Stimulated activated CD4-positive, alpha-beta T cell treated with anti-CD3 and anti-CD28 coated beads, Interleukin-15, amount 100 ng/mL, for 48 hours (primary cell): ENCODE measurements at regions not wholly inside any gene's neighbourhood (a gene's known extent, or its start where the extent isn't known, plus 50 kb on each side); places are given as distances from the start of the nearest gene placed in this dataset.
"Not testable (repeated sequence)": the region's sequence is repeated elsewhere in the genome, so short reads cannot be mapped to it uniquely, and the experiment has no call there.

Source experiments
- DNase-seq, 2 donors: peaks; one replicate each; pipeline ENCODE4 v3.0.0-alpha.2; 2020; ENCODE audit warnings: low read depth in 2 of 2

DNA sequence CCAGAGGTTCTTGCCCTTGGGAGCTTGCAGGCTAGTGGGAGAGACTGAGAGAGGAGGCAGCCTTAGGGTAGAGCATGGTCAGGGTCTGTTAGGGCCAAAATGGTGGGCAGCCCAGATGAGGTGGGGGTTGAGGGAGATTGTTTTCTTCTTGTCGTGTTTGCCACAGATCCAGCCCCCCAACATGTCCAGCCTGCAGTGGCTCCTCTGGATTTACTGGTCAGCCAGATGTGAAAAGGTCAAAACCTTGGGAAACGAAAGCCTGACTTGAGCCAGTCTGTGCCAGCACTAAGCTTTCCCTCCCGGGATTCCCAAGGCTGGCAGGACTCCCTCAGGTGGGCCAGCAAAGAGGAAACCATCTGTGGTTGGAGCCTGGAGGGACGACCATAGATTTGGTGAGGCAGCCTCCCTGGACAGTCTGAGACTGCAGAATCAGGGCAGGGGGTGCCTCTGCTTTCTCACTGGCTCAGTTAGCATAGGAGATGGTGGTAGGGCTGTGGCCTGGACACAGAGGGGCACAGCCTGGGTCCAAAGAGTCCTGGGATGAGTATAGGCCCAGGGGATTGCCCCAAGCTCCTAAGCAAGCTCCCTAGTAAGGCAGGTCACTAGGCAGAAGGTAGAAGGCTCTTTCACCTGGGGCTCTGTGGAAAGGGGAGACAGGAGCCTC lies 51.2 kb upstream of the PRR23C start:
- DNase-seq = no peak

DNA sequence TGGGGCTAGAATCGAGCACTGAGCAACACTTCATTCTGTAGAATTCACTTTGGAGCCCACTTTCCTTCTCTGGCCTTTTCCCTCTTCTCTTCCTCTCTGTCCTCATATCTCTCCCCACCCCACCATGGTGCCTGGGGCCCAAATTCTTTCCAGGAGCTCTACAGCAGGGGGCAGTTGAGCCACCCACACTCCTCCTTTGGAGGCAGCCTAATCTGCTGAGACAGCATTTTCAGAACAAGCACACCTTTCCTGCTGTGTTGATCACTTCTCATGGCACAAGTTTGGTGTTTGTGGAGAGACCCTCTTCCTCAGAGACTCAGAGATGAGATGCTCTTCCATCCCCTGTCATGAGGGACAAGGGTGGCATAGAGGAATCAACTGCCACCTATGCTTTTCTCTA lies 52.0 kb upstream of the PRR23C start:
- DNase-seq = no peak

DNA sequence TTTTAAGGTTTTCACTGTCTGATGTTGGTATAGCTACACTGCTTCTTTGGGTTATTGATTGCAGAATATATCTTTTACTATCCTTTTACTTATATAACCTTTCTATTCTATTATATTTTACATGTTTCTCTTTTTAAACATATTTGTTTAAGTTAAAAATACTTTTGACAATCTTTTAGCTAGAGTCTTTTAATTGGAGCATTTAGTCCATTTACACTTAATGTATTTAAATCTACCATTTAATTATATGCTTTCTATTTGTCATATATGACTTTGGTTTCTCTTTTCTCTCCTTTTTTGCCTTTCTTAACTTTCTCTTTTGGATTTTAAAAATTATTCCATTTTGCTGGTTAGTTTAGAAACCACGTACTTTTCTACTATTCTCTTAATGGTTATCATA lies 53.7 kb upstream of the PRR23C start:
- no peak for DNase-seq

DNA sequence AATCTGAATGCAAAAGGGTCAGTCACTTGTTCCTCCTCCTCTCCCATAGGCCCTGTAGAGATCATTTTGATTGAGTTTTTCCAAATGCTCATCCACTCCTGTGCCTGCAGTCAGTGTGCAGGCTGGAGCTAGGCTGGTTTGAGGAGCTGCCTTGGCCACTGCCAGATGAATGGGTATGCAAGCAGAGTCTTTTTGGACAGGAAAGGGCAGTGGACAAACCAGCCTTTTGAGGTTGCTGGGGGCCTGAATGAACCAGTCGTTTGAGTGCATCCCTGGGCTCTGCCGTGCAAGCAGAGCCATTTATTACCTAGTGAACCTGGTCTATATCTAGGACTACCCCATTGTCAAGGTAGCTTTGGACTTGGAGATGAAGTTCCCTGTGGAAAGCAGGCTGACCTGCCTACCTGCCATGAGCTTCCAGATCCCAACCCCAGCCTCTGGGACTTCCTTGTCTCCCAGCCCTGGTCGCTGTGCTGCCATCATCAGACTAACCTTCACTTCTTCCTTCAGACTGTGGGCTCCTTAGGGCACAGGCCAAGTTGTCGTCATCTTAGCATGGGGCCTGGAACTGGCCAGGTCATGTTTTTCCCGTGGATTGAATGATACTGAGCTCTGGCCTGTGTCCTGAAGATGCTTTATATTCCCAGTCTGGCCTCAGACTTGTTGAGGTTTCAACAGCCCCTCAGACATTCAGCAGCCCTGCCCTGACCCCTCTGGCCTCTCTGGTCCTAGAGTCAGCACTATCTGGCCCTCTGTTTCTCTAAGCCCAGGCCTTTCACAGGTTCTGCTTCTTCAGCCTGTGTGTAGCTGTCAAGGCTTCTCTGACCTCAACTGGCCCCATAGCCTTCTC lies 55.5 kb upstream of the PRR23C start:
- no peak for DNase-seq

DNA sequence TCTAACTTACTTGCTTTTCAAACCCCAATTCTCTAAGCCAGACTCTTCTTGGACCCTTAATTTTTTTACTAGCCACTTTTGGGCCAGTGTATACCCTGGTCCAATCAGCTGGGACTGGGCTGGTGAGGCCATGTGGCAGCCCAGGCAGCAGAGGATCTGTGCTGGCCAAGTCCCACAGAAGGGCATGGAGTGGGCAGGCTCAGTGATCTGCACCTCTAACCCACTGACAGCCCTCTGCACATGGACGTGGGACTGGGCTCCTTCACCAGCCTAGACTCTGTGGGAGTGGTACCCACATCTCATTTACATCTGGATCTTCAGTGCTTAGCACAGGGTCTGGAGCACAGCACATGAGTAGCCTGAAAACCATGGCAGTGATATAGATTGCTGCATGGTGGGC lies 56.1 kb upstream of the PRR23C start:
- no peak for DNase-seq

DNA sequence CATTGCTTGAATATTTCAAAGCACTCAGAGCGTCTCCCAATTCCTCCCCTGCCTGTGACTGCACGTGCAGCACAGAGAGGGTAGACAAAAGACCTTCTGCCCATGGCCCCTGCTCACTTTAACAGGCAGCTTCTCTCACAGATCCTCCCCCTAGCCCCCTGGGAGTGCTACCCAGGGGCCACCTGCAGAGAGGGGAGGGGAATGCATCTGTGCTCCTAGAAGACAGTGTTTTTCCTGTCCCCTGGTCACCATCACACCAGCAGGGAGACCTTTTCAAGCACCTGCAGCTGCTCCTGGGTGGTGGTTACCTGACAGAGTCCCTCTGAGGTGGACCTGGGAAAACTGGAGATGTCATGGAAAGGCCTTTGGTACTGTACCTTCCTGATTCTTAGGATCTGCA lies 56.7 kb upstream of the PRR23C start:
- no peak for DNase-seq

DNA sequence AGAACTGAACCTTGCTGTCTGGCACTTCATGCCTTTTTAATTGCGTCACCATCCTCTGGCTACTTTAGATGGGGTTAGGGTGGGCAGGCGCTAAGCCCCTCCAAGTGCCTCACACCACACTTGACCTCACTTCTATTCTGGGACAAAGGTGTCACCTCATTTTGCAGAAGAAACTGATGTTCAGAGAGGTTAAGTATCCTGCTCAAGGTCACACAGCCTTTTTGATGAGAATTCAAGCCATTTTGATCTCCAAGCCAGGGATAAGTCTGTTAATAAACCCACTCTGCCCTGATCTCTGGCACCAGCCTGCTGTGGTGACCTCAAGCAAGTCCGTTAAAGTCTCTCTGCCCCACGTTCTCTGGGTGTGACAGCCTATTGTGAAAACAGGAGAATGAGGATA lies 58.8 kb upstream of the PRR23C start:
- no peak for DNase-seq

DNA sequence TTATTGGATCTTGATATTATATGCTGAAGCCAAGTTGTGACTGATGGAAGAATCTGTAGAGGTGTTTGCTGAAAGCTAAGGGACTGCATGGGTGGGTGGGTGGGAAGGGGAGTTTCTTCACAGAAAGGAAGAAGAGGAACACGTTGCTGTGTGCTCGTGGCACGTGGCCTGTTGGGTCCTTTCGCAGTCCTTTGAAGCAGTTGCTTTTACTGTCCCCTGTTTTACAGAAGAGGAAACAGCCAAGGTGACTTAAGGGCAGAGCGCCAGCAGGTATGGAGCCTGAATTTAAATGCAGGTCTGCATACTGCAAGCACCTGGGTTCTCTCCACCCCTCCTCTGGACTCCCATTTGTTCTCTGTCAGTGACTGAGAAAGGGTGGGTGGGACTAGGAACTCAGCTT lies 59.4 kb upstream of the PRR23C start:
- DNase-seq = no peak

DNA sequence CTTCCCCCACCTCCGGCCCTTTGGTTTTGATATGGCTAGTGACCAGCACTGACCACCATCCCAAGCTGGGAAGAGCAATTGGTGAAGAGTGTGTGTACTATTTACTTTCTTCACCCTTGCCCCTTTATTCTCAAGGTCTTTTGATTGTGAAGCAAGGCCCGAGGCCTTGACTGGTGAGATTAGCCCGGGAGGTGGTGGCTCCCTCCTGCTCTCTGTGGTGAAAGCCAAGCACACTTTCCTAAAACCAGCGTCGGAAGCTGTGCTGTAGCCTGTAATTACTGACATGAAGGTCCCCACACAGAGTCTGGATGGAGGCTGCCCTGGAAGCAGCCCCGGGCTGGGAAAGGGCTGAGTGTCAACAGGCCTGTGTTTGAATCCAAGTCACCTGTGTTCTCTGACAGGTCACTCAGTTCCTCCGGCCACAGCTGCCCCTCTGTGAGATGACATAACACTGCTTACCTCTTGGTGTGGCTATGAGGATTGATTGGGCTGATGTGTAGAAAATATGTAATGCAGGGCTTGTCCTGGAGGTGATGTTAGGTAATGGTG lies 60.5 kb upstream of the PRR23C start:
- DNase-seq = no peak

DNA sequence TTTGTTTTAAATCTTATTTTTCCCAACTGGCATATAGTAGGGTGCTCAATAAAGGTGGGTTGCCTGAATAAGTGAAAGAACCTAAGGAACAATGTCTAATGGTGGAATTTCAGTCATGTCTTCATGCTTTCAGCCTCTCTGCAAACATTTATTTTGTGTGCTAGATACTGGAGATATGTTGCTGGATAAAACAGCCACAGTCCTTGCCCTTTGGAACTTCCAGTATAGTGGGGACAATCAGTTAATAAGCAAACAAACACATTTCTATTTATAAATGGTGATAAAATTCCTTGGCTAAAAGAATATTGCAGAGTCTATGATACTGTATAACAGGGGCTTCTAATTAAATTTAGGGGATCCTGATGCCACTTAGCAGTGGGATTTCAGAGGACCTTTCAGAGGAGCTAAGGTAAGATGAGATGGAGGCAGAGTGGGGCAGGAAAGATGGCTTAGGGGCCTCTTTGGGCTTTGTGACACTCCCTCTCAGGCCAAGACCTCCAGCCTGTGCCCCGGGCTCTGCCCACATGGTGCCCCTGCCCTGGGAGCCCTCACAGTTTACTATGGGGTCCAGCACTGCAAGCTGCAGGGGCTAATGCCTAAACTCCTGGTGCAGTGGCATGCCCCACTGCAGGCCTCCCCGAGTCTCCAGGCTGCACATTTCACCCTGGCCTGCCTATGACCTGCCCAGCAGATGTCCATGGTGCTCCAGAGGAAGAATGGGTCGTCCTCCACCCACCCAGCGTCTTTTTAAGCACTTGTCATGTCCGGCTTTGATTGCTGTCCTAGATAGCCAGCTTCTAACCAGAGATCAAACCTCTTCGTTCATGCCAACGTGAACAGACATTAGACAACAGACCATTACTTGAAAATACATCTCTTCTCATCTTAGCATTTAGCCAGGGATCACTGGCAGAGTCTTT lies 61.6 kb upstream of the PRR23C start:
- no peak for DNase-seq

DNA sequence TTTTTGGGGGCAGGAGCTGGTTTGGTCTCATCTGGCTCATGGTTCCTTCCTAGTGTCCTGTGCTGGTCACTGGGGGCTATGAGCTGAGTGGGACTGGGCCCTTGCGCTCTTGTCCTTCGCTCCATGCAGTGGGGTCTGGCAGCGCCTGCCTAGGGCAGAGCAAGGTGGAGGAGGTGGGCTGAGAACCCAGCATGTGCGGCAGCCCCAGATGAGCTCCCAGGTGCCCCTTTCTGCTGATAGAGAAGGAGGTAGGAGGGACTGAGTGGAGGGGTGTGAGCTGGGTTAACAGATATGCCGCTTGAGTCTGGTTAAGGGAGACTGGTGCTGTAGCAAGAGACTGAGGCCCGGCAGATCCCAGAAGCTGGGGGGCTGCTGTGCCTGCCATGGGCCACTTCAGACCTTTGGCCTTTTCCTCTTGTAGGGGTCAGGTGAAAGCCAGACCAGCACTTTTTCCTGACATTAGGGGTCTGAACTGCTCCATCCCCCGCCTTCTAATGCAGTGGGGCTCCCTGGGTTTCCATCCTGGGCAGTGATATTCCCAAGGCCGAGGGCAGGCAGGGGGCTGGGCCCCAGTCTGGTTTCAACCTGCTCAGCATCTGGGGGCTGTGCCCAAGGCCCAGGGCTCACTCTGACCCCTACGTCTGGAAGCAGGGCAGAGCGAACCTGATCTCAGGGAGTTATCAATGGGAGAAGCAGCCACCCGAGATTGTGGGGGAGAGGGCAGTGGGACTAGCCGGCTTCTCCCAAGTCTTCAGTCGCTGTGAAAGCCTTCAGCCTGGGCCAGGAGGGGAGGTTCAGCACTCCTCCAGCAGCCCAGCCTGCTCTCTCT lies 62.9 kb upstream of the PRR23C start:
- DNase-seq = no peak

DNA sequence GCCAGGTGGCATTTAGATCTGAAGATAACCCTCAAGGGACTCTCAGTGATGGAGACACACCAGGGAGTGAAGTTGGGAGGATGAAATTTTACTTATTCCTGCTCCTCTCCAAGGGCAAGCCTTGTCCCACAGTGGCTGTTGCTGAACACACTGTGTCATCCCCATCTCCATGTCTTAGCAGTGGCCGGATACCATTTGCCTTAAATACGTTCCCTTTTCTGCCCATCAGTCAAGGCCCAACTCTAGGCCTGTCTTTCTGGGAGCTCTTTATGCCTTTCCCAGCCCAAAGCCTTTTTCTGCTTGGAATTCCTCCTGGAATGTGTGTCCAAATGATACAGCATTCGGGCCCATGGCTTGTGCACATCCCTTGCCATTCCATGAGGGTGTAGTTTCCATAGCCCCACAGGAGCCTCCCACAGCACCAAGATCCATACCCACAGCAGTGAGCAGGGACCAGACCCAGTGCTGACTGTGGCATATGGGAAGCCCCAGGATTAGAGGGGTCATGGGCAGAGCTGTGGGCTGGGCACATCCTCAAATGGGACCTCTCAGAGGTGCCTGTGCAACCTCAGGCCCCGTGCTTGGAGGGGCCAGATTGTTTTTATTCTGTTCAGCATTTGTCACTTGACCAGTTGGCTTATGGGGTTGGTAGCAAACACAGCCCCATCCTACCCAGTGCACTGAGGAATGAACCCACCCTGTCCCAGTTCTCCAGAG lies 63.7 kb upstream of the PRR23C start:
- no peak for DNase-seq

DNA sequence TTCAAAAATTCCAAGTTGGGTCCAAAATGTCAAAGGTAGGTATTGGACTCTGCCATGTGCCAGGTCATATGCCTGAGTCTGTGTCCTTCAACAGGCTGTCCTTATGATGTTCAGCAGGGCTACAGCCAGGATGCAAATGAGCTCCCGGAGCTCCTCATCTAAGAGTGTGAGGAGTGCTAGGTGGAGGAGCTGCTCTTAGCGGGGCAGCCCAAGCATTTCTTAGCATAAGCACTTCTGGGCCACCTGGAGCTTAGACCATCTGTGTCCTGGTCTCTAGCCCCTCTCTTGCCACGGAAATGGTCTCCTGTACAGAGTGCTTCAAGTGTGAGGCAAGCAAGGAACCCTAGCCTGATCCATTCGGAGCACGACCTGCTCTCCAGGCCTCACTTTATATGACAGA lies 64.6 kb upstream of the PRR23C start:
- DNase-seq = no peak

DNA sequence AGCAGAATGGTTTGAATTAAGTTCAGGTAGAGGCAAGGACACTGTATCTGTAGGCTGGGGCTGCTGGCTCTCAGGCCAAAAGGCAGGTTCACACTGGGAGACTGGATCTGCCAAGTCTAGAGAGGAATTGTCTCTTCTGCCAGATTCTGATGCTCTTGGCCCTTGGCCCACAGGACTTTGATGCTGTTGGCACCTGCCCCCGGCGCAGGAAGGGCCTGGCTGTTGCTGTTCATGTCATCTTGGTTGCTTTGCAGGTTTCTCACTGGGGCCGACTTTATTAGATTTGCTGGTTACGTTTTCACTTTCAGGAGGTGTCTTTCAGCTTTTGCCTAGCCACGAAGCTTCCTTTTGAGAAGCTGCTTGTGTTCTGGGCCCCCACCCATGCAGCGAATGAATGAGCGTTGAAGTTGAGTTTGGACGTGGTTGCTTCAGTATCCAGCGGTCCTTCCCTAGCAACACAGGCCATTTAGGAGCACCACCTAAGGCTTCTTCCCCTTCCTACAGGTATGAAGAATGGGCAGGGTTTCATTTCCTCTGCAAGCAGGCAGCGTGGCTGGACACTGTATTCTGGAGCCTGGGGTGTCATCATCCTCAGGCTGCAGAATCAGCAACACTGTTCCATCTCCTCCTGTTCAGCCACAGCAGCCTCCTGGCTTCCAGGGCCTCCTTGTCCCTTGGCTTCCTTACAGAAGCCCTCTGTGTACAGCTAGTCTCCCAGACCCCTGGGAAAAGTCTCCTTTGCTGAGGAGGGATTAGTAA lies 65.6 kb upstream of the PRR23C start:
- DNase-seq = no peak

DNA sequence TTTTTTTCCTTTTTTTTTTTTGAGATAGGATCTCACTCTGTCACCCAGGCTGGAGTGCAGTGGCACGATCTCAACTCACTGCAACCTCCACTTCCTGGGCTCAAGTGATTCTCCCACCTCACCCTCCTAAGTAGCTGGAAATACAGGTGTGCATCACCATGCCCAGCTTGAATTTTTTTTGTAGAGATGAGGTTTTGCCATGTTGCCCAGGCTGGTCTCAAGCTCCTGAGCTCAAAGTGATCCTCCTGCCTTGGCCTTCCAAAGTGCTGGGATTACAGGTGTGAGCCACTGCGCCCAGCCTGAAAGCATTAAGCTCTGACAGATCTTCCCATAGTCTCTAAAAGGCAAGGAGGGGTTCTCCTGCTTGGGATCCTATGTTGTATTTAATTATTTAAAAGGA lies 66.2 kb upstream of the PRR23C start:
- not testable (repeated sequence) for DNase-seq

DNA sequence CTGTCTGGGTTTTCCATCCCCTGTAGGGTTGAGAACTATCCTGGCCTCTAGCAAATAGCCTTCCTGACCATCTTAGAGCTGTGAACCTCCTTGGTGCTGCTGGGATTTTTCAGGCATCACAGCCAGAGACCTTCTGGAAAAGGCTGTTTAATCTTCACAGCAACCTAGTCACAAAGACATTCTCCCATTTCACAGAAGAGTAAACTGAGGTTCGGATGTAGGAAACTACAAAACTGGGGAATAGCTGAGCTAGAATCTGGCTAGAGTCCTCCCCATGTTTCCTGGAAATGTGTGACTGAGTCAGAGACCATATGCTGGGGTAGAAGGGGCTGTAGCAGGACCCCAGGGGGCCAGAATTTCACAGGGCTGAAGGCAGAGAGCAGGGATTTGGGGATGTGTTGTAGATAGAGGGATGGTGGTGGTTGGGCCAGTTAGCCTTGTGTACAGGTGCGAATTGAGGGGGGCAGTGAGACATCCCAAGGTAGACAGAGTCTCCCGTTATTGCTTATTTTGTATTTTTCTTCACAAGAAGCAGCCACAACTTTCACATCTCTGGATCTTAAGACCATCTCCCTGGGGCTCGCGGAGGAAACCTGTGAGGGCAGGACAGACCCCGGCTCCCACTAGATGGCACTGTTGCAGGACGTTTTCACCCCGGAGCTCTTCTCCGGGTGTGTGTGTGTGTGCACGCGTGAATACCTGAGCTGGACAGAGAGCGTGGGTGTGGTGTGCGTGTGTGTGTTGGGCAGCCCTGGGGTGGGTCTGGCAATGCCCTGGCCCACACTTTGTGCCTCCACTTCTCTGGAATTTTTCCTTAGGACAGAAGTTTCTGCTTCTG lies 66.9 kb upstream of the PRR23C start:
- peak; percentile 16 to 48 for DNase-seq

DNA sequence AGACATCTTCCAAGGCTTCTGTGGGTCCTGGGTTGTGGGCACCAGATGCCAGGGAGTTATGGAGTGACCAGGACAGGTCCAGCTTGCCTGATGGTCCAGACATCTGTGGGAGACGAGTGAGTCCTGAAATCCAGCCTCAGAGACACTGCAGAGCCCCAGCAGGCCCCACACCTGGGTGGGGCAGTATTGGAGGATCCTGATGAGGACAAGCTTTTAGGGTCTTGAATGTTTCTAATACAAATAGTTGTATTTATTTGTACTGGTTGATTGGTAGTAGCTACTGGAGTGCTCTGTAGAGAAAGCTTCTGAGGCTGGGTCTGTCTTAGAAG lies 67.5 kb upstream of the PRR23C start:
- no peak for DNase-seq

DNA sequence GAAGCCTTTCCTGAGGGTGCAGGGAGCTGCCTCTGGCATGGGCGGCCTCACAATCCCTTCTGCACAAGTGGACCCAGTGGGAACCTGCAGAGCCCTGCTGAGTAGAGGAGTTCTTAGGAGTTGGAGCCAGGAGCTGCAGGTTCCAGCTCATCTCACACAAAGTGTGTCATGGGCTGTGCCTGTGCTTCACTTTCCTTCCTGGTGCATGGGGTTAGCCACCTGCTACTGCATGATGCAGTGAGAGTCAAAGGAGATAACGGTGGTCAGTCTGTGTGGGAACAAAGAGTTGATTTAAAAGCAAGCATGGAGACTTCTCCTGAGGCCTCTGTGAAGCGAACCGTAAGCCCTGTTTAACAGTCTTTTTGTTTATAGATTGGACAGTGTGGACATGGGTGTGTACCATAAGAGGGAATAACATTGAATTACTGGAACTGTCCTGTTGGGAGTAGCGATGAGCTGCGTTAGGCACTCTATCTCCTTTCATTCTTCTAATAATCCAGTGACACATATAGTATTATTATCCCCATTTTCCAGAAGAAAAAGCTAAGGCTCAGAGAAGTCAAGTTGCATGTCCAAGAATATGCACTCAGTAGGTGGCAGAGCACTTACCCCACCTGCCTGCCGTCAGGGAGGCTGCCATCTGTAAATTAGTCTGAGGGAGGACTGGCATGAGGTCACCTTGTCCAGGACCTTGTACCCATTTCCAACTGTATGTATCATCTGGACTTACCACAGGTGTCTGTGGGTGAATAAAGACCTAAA lies 68.7 kb upstream of the PRR23C start:
- DNase-seq = no peak
